ENCODE measurements at regions not wholly inside any gene's neighbourhood (a gene's known extent, or its start where the extent isn't known, plus 50 kb on each side); places are given as distances from the start of the nearest gene placed in this dataset.

- no peak overlapping the region for H3K4me3 Mint-ChIP-seq
- H3K9me3 Mint-ChIP-seq = no peaks in the 10 kb centered on the region
- TF ChIP-seq CTCF (conservative IDR thresholded peaks at IDR 0.05) = no peak
- H3K36me3 Mint-ChIP-seq = no peaks in the 10 kb centered on the region
- no peak for DNase-seq (ENCODE audit: extremely low spot score, unreplicated experiment)
- peaks cover 8% of the 10 kb centered on the region for H3K4me1 Mint-ChIP-seq (ENCODE audit: unreplicated experiment)
- H3K27me3 Mint-ChIP-seq = no peaks in the 10 kb centered on the region
- no peak overlapping the region for H3K27ac Mint-ChIP-seq
Observed at GRCh38 chr3:178967177-178967532, 104.5 kb downstream of the ZMAT3 start.

GRCh38 chr3:178966299-178967176, 105.1 kb downstream of the ZMAT3 start:
- H3K27ac Mint-ChIP-seq = no peak overlapping the region
- peak overlapping the region; percentile 23 for H3K4me3 Mint-ChIP-seq
- H3K4me1 Mint-ChIP-seq (ENCODE audit: unreplicated experiment) = peaks cover 8% of the 10 kb centered on the region
- TF ChIP-seq CTCF (conservative IDR thresholded peaks at IDR 0.05) = peak; percentile 82
- no peaks in the 10 kb centered on the region for H3K27me3 Mint-ChIP-seq
- no peaks in the 10 kb centered on the region for H3K36me3 Mint-ChIP-seq
- H3K9me3 Mint-ChIP-seq = no peaks in the 10 kb centered on the region
- no peak for DNase-seq (ENCODE audit: extremely low spot score, unreplicated experiment)

- DNase-seq (ENCODE audit: extremely low spot score, unreplicated experiment) = no peak
- no peaks in the 10 kb centered on the region for H3K9me3 Mint-ChIP-seq
- H3K36me3 Mint-ChIP-seq = no peaks in the 10 kb centered on the region
- H3K4me3 Mint-ChIP-seq = no peak overlapping the region
- no peaks in the 10 kb centered on the region for H3K27me3 Mint-ChIP-seq
- no peak for TF ChIP-seq CTCF (conservative IDR thresholded peaks at IDR 0.05)
- H3K4me1 Mint-ChIP-seq (ENCODE audit: unreplicated experiment) = peaks cover 8% of the 10 kb centered on the region
- H3K27ac Mint-ChIP-seq = no peak overlapping the region
Observed at GRCh38 chr3:178964551-178964950, 107.1 kb downstream of the ZMAT3 start.

- H3K27me3 Mint-ChIP-seq = no peaks in the 10 kb centered on the region
- H3K9me3 Mint-ChIP-seq = no peaks in the 10 kb centered on the region
- no peak overlapping the region for H3K27ac Mint-ChIP-seq
- H3K4me3 Mint-ChIP-seq = no peak overlapping the region
- no peaks in the 10 kb centered on the region for H3K4me1 Mint-ChIP-seq (ENCODE audit: unreplicated experiment)
- no peak for TF ChIP-seq CTCF (conservative IDR thresholded peaks at IDR 0.05)
- H3K36me3 Mint-ChIP-seq = no peaks in the 10 kb centered on the region
- no peak for DNase-seq (ENCODE audit: extremely low spot score, unreplicated experiment)
Observed at GRCh38 chr3:178960918-178961317, 110.7 kb downstream of the ZMAT3 start.

GRCh38 chr3:178960181-178960580, 111.4 kb downstream of the ZMAT3 start:
- no peak overlapping the region for H3K27ac Mint-ChIP-seq
- no peak for DNase-seq (ENCODE audit: extremely low spot score, unreplicated experiment)
- no peaks in the 10 kb centered on the region for H3K36me3 Mint-ChIP-seq
- H3K9me3 Mint-ChIP-seq = no peaks in the 10 kb centered on the region
- H3K27me3 Mint-ChIP-seq = no peaks in the 10 kb centered on the region
- H3K4me3 Mint-ChIP-seq = no peak overlapping the region
- no peaks in the 10 kb centered on the region for H3K4me1 Mint-ChIP-seq (ENCODE audit: unreplicated experiment)
- TF ChIP-seq CTCF (conservative IDR thresholded peaks at IDR 0.05) = no peak
